Stomach (tissue), 8 donors: ENCODE measurements at regions not wholly inside any gene's neighbourhood (a gene's known extent, or its start where the extent isn't known, plus 50 kb on each side); places are given as distances from the start of the nearest gene placed in this dataset.

Experiments
- DNase-seq, 2 donors: peaks; one replicate each; pipeline versions ENCODE4 v3.0.0 to v3.0.0-alpha.2; 2013 to 2019
- H3K27ac ChIP-seq, 5 donors: fragments of 200-600 bp in 4 of 5; sonication (generic) in 4 of 5; one replicate each; pipeline ENCODE4 v1.5.1; 2013 to 2019; ENCODE audit warnings: mild to moderate bottlenecking in 1 of 5, moderate library complexity in 1 of 5
- H3K27me3 ChIP-seq, 3 donors: fragments of 200-600 bp; sonication (generic); one replicate each; pipeline ENCODE4 v1.5.1; 2017 to 2019; ENCODE audit warnings: mixed run types in 1 of 3
- H3K36me3 ChIP-seq, 4 donors: fragments of 200-600 bp; sonication (generic); 1 replicate in 3 of 4; 2 replicates in 1 of 4; pipeline ENCODE4 v1.5.1; 2016 to 2019
- H3K4me1 ChIP-seq, 4 donors: fragments of 200-600 bp; sonication (generic); one replicate each; pipeline ENCODE4 v1.5.1; 2016 to 2019
- H3K4me3 ChIP-seq, 4 donors: fragments of 200-600 bp; sonication (generic) in 3 of 4; one replicate each; pipeline ENCODE4 v1.5.1; 2016 to 2019; ENCODE audit warnings: mild to moderate bottlenecking in 1 of 4
- H3K9me3 ChIP-seq, 4 donors: fragments of 200-600 bp; sonication (generic); one replicate each; pipeline ENCODE4 v1.5.1; 2016 to 2019
- CTCF ChIP-seq, 7 experiments: fragments of 450-650 bp in 4 of 7; fragments of 200-600 bp in 3 of 7; sonication (generic) in 3 of 7; IDR thresholded peaks; one replicate each; pipeline ENCODE4 v1.5.1; 2016 to 2019; ENCODE audit warnings: antibody characterized with exemption in 7 of 7, control low read depth in 2 of 7, mild to moderate bottlenecking in 1 of 7
- EP300 ChIP-seq: sonication (generic); formaldehyde crosslinking; IDR thresholded peaks from one replicate; pipeline ENCODE4 v1.6.1; 2017; ENCODE audit warnings: antibody characterized with exemption
- POLR2A ChIP-seq, 4 donors: fragments of 450-650 bp; IDR thresholded peaks; one replicate each; pipeline ENCODE4 v1.6.1; 2016; ENCODE audit warnings: antibody characterized with exemption in 4 of 4, control low read depth in 2 of 4, mild to moderate bottlenecking in 1 of 4, moderate library complexity in 1 of 4
- POLR2AphosphoS5 ChIP-seq, 3 donors: sonication (generic); formaldehyde crosslinking; IDR thresholded peaks; one replicate each; pipeline ENCODE4 v1.6.1; 2016; ENCODE audit warnings: antibody characterized with exemption in 3 of 3
- WGBS, 5 donors: extraction: QIAGEN DNeasy Blood & Tissue Kit in 3 of 5; methylation state at CpG; one replicate each; pipeline versions ENCODE4 v1.1.5 to v1.1.7; 2013 to 2018; 5-methylcytosine and 5-hydroxymethylcytosine counted together
- intact Hi-C: fragments of 100-400 bp; cut with DNase I; formaldehyde crosslinking; loops from one replicate; pipeline ENCODE4 v1.15.1; 2023; ENCODE audit warnings: low total_unique reads
- donor health status: healthy with polysubstance abuse.
- donor health status: Bipolar disorder and iron deficiency.
- donor health status: healthy.

- Histone ChIP-seq H3K4me3 (no peak overlapping the region), H3K27me3 (no peaks in the 10 kb centered on the region), H3K4me1 (no peaks in the 10 kb centered on the region), H3K27ac (no peak overlapping the region), H3K36me3 (no peaks in the 10 kb centered on the region), H3K9me3 (no peaks in the 10 kb centered on the region)
- intact Hi-C loops, result no loop called here
- DNase-seq, result no peak
- no peak for TF ChIP-seq CTCF (IDR thresholded peaks at IDR 0.05)
- TF ChIP-seq POLR2A (IDR thresholded peaks at IDR 0.05), result no peak
- no peak for TF ChIP-seq EP300
- TF ChIP-seq POLR2AphosphoS5 (IDR thresholded peaks at IDR 0.05), result no peak
- WGBS, 5 donors, result 68 to 78% (median 74%) methylated on average over 1 of the region's 1 CpG
Measured at GRCh38 chr1:96996001-96996400, 274.4 kb downstream of the PTBP2 start.

- Histone ChIP-seq H3K4me1 (no peaks in the 10 kb centered on the region), H3K36me3 (no peaks in the 10 kb centered on the region), H3K4me3 (no peak overlapping the region), H3K27me3 (no peaks in the 10 kb centered on the region), H3K27ac (no peak overlapping the region), H3K9me3 (no peaks in the 10 kb centered on the region)
- WGBS, 5 donors, result 49 to 60% (median 57%) methylated on average over 7 of the region's 7 CpGs
- no peak for DNase-seq
- TF ChIP-seq POLR2A (IDR thresholded peaks at IDR 0.05), result no peak
- TF ChIP-seq CTCF (IDR thresholded peaks at IDR 0.05), result no peak
- TF ChIP-seq EP300, result no peak
- no peak for TF ChIP-seq POLR2AphosphoS5 (IDR thresholded peaks at IDR 0.05)
- intact Hi-C loops, result no loop called here
Measured at GRCh38 chr1:96997717-96998116, 276.1 kb downstream of the PTBP2 start.

GRCh38 chr1:96998466-96998865 lies 276.9 kb downstream of the PTBP2 start:
- H3K36me3 ChIP-seq, result no peaks in the 10 kb centered on the region
- no peaks in the 10 kb centered on the region for H3K4me1 ChIP-seq
- 91 to 96% (median 94%) methylated on average over 3 of the region's 3 CpGs for WGBS, 5 donors
- TF ChIP-seq POLR2AphosphoS5 (IDR thresholded peaks at IDR 0.05) (no peak), EP300 (no peak), POLR2A (IDR thresholded peaks at IDR 0.05) (no peak), CTCF (IDR thresholded peaks at IDR 0.05) (no peak)
- DNase-seq, result no peak
- H3K27me3 ChIP-seq, result no peaks in the 10 kb centered on the region
- H3K9me3 ChIP-seq, result no peaks in the 10 kb centered on the region
- intact Hi-C loops, result no loop called here
- H3K4me3 ChIP-seq, result no peak overlapping the region
- H3K27ac ChIP-seq, result no peak overlapping the region

- no peaks in the 10 kb centered on the region for H3K36me3 ChIP-seq
- H3K9me3 ChIP-seq, result no peaks in the 10 kb centered on the region
- H3K4me1 ChIP-seq, result no peaks in the 10 kb centered on the region
- WGBS, 5 donors, result 31 to 65% (median 38%) methylated on average over 2 of the region's 2 CpGs
- no peak overlapping the region for H3K27ac ChIP-seq
- TF ChIP-seq POLR2AphosphoS5 (IDR thresholded peaks at IDR 0.05) (no peak), POLR2A (IDR thresholded peaks at IDR 0.05) (no peak), EP300 (no peak), CTCF (IDR thresholded peaks at IDR 0.05) (no peak)
- no peak overlapping the region for H3K4me3 ChIP-seq
- intact Hi-C loops, result no loop called here
- DNase-seq, result no peak
- no peaks in the 10 kb centered on the region for H3K27me3 ChIP-seq
Measured at GRCh38 chr1:96999191-96999590, 277.6 kb downstream of the PTBP2 start.
